ENCODE measurements at regions not wholly inside any gene's neighbourhood (a gene's known extent, or its start where the extent isn't known, plus 50 kb on each side); places are given as distances from the start of the nearest gene placed in this dataset.

GRCh38 chr4:11604821-11605220, 176.1 kb upstream of the HS3ST1 start:
- DNase-seq (ENCODE audit: low read depth in 2 of 2) = no peak

GRCh38 chr4:11603591-11604194, 175.0 kb upstream of the HS3ST1 start:
- DNase-seq (ENCODE audit: low read depth in 2 of 2) = no peak

GRCh38 chr4:11602606-11603340, 174.1 kb upstream of the HS3ST1 start:
- DNase-seq (ENCODE audit: low read depth in 2 of 2) = no peak

- DNase-seq (ENCODE audit: low read depth in 2 of 2) = no peak
Observed at GRCh38 chr4:11599064-11599463, 170.4 kb upstream of the HS3ST1 start.

GRCh38 chr4:11598591-11598990, 169.9 kb upstream of the HS3ST1 start:
- DNase-seq (ENCODE audit: low read depth in 2 of 2) = no peak

GRCh38 chr4:11597506-11597905, 168.8 kb upstream of the HS3ST1 start:
- no peak for DNase-seq (ENCODE audit: low read depth in 2 of 2)

GRCh38 chr4:11596989-11597388, 168.3 kb upstream of the HS3ST1 start:
- DNase-seq (ENCODE audit: low read depth in 2 of 2) = no peak

GRCh38 chr4:11593576-11594116, 165.0 kb upstream of the HS3ST1 start:
- no peak for DNase-seq (ENCODE audit: low read depth in 2 of 2)

GRCh38 chr4:11592276-11592675, 163.6 kb upstream of the HS3ST1 start:
- no peak for DNase-seq (ENCODE audit: low read depth in 2 of 2)

GRCh38 chr4:11590132-11590531, 161.4 kb upstream of the HS3ST1 start:
- no peak for DNase-seq (ENCODE audit: low read depth in 2 of 2)

- DNase-seq (ENCODE audit: low read depth in 2 of 2) = no peak
Observed at GRCh38 chr4:11589676-11590075, 161.0 kb upstream of the HS3ST1 start.

GRCh38 chr4:11587797-11588196, 159.1 kb upstream of the HS3ST1 start:
- no peak for DNase-seq (ENCODE audit: low read depth in 2 of 2)

- no peak for DNase-seq (ENCODE audit: low read depth in 2 of 2)
Observed at GRCh38 chr4:11585506-11585905, 156.8 kb upstream of the HS3ST1 start.

GRCh38 chr4:11568511-11568910, 139.8 kb upstream of the HS3ST1 start:
- DNase-seq (ENCODE audit: low read depth in 2 of 2) = no peak

GRCh38 chr4:11566444-11567022, 137.8 kb upstream of the HS3ST1 start:
- DNase-seq (ENCODE audit: low read depth in 2 of 2) = no peak

- DNase-seq (ENCODE audit: low read depth in 2 of 2) = no peak
Observed at GRCh38 chr4:11565899-11566298, 137.2 kb upstream of the HS3ST1 start.

GRCh38 chr4:11565213-11565612, 136.5 kb upstream of the HS3ST1 start:
- no peak for DNase-seq (ENCODE audit: low read depth in 2 of 2)

GRCh38 chr4:11564021-11564420, 135.3 kb upstream of the HS3ST1 start:
- no peak for DNase-seq (ENCODE audit: low read depth in 2 of 2)

- DNase-seq (ENCODE audit: low read depth in 2 of 2) = no peak
Observed at GRCh38 chr4:11549525-11549924, 120.8 kb upstream of the HS3ST1 start.

GRCh38 chr4:11548597-11549082, 119.9 kb upstream of the HS3ST1 start:
- DNase-seq (ENCODE audit: low read depth in 2 of 2) = no peak

- DNase-seq (ENCODE audit: low read depth in 2 of 2) = no peak
Observed at GRCh38 chr4:11546391-11547175, 117.9 kb upstream of the HS3ST1 start.

- DNase-seq (ENCODE audit: low read depth in 2 of 2) = no peak
Observed at GRCh38 chr4:11545651-11546050, 117.0 kb upstream of the HS3ST1 start.
